ENCODE measurements at regions not wholly inside any gene's neighbourhood (a gene's known extent, or its start where the extent isn't known, plus 50 kb on each side); places are given as distances from the start of the nearest gene placed in this dataset.

DNA sequence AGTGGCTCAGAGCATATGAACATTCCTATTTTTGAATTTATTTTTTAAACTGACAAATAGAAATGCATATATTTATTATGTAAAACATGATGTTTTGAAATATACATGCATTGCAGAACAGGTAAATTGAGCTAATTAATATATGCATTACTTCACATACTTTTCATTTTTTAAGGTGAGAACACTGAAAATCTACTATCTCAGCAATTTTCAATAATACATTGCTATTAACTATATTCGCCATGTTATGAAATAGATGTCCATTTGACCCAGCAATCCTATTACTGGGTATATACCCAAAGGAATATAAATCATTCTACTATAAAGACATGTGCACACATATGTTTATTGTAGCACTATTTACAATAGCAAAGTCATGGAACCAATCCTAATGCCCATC is 717.7 kb upstream of the PIK3C3 start:
- no peaks in the 10 kb centered on the region for H3K36me3 ChIP-seq
- no peak overlapping the region for H3K27ac ChIP-seq
- no peaks in the 10 kb centered on the region for H3K9me3 ChIP-seq
- H3K4me3 ChIP-seq: no peak overlapping the region
- no peaks in the 10 kb centered on the region for H3K27me3 ChIP-seq
- no peak for TF ChIP-seq POLR2A (IDR thresholded peaks at IDR 0.05)
- no peak for TF ChIP-seq POLR2AphosphoS5 (IDR thresholded peaks at IDR 0.05)
- TF ChIP-seq, protein P1, sequence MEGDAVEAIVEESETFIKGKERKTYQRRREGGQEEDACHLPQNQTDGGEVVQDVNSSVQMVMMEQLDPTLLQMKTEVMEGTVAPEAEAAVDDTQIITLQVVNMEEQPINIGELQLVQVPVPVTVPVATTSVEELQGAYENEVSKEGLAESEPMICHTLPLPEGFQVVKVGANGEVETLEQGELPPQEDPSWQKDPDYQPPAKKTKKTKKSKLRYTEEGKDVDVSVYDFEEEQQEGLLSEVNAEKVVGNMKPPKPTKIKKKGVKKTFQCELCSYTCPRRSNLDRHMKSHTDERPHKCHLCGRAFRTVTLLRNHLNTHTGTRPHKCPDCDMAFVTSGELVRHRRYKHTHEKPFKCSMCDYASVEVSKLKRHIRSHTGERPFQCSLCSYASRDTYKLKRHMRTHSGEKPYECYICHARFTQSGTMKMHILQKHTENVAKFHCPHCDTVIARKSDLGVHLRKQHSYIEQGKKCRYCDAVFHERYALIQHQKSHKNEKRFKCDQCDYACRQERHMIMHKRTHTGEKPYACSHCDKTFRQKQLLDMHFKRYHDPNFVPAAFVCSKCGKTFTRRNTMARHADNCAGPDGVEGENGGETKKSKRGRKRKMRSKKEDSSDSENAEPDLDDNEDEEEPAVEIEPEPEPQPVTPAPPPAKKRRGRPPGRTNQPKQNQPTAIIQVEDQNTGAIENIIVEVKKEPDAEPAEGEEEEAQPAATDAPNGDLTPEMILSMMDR (IDR thresholded peaks at IDR 0.05): no peak
- intact Hi-C loops (cut with DNase I; ENCODE audit: low total_unique reads): no loop called here
- H3K4me1 ChIP-seq: no peaks in the 10 kb centered on the region
- no peak for DNase-seq (ENCODE audit: low spot score in 2 of 2)

GRCh38 chr18:41231681-41232080 is 723.4 kb upstream of the PIK3C3 start:
- Histone ChIP-seq H3K4me3 (no peak overlapping the region), H3K9me3 (no peaks in the 10 kb centered on the region), H3K27ac (no peak overlapping the region), H3K4me1 (no peaks in the 10 kb centered on the region), H3K36me3 (no peaks in the 10 kb centered on the region), H3K27me3 (no peaks in the 10 kb centered on the region)
- TF ChIP-seq, protein P1 (IDR thresholded peaks at IDR 0.05): no peak
- TF ChIP-seq POLR2A (IDR thresholded peaks at IDR 0.05) (no peak), POLR2AphosphoS5 (IDR thresholded peaks at IDR 0.05) (no peak)
- no peak for DNase-seq (ENCODE audit: low spot score in 2 of 2)
- intact Hi-C loops (cut with DNase I; ENCODE audit: low total_unique reads): no loop called here

DNA sequence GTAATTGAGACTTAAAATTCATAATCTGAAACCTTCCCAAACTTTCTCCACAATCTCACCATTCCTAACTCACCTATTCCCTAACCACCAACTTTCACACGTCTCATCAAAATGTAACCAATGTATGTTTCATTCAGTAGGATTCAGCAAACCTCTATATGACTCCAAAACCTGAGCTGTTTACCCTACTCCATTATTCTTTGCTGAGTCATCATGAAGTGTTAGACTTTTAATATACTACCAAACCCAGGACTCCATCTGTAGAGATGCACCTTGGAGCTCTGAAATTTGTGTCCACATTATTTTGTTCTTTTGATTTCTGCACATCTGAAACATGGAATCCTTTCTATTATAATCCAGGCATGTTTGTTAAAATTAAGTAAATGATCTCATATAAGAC is 727.0 kb upstream of the PIK3C3 start:
- H3K27me3 ChIP-seq: no peaks in the 10 kb centered on the region
- intact Hi-C loops (cut with DNase I; ENCODE audit: low total_unique reads): no loop called here

DNA sequence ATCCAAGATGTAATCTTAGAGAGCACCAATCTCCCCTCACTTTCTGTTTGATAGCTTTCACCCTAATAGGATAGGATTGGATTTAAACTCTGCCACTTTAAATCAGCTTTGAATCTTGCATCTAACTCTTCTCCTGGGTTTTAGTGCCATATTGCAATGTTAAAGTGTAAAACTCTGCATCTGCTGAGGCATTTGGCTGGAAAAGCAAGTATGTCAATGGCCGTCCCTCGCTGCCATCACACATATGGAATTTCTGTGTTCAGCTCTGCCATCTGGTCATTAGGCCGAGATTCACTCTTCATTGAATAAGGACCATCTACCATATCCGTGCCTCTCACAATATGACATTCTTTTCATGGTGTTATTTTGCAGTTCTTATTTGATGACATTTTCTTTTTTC is 728.1 kb upstream of the PIK3C3 start:
- Histone ChIP-seq H3K27me3 (no peaks in the 10 kb centered on the region), H3K9me3 (no peaks in the 10 kb centered on the region), H3K4me3 (no peak overlapping the region), H3K27ac (no peak overlapping the region), H3K4me1 (no peaks in the 10 kb centered on the region), H3K36me3 (no peaks in the 10 kb centered on the region)
- no peak for TF ChIP-seq POLR2A (IDR thresholded peaks at IDR 0.05)
- intact Hi-C loops (cut with DNase I; ENCODE audit: low total_unique reads): no loop called here
- no peak for DNase-seq (ENCODE audit: low spot score in 2 of 2)

More for the DNA sequence above, 727.0 kb upstream of the PIK3C3 start:
- TF ChIP-seq, protein P1 (IDR thresholded peaks at IDR 0.05): no peak
- no peak for TF ChIP-seq POLR2A (IDR thresholded peaks at IDR 0.05)
- no peak for TF ChIP-seq POLR2AphosphoS5 (IDR thresholded peaks at IDR 0.05)
- Histone ChIP-seq H3K4me3 (no peak overlapping the region), H3K36me3 (no peaks in the 10 kb centered on the region), H3K4me1 (no peaks in the 10 kb centered on the region), H3K9me3 (no peaks in the 10 kb centered on the region), H3K27ac (no peak overlapping the region)
- no peak for DNase-seq (ENCODE audit: low spot score in 2 of 2)

GRCh38 chr18:41226186-41226585 is 728.8 kb upstream of the PIK3C3 start:
- no peak overlapping the region for H3K27ac ChIP-seq
- H3K4me3 ChIP-seq: no peak overlapping the region
- no peaks in the 10 kb centered on the region for H3K27me3 ChIP-seq
- H3K4me1 ChIP-seq: no peaks in the 10 kb centered on the region
- DNase-seq (ENCODE audit: low spot score in 2 of 2): no peak
- no peaks in the 10 kb centered on the region for H3K9me3 ChIP-seq
- intact Hi-C loops (cut with DNase I; ENCODE audit: low total_unique reads): no loop called here
- TF ChIP-seq, protein P1 (IDR thresholded peaks at IDR 0.05): no peak
- TF ChIP-seq POLR2AphosphoS5 (IDR thresholded peaks at IDR 0.05): no peak
- TF ChIP-seq POLR2A (IDR thresholded peaks at IDR 0.05): no peak
- H3K36me3 ChIP-seq: no peaks in the 10 kb centered on the region
